ENCODE measurements at regions not wholly inside any gene's neighbourhood (a gene's known extent, or its start where the extent isn't known, plus 50 kb on each side); places are given as distances from the start of the nearest gene placed in this dataset.
"Not testable (repeated sequence)": the region's sequence is repeated elsewhere in the genome, so short reads cannot be mapped to it uniquely, and the experiment has no call there.

DNA sequence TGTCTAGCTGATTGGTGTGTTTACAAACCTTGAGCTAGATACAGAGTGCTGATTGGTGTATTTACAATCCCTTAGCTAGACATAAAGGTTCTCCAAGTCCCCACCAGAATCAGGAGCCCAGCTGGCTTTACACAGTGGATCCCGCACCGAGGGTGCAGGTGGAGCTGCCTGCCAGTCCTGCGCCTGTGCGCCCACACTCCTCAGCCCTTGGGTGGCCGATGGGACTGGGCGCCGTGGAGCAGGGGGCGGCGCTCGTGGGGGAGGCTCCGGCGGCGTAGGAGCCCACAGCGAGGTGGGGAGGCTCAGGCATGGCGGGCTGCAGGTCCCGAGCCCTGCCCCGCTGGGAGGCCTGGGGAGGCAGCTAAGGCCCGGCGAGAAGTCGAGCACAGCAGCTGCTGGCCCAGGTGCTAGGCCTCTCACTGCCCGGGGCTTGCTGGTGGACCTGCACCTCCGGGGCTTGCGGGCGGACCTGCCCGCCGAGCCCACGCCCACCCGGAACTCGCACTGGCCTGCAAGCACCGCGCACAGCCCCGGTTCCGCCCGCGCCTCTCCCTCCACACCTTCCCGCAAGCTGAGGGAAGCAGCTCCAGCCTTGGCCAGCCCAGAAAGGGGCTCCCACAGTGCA is 51.0 kb upstream of the CDYL start:
- DNase-seq (ENCODE audit: low spot score) = not testable (repeated sequence)

DNA sequence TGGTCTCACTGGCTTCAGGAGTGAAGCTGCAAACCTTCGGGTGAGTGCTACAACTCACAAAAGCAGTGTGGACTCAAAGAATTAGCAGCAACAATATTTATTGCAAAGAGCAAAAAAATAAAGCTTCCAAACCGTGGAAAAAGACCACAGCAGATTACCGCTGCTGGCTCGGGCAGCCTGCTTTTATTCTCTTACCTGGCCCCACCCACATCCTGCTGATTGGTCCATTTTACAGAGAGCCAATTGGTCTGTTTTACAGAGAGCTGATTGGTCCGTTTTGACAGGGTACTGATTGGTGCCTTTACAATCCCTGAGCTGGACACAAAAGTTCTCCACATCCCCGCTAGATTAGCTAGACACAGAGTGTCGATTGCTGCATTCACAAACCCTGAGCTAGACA is 51.5 kb upstream of the CDYL start:
- DNase-seq (ENCODE audit: low spot score) = not testable (repeated sequence)

DNA sequence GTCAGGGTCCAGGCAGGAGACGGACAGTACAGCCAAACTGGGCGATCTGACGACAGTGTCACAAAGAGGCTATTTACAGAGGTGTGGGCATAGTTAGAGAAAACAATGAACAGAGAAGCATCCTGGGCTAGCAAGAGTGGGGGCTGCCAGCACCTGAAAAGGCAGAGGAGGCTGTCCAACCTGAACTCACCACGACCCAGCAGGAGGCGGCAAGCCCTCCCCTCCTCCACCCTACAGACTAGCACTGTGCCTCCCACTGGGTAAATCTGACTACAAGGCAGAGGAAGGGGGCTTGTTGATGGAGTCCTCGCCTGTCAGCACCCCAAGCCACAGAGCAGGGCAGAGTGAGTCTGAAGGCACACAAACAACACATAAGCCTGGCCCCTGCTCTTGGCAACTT is 52.8 kb upstream of the CDYL start:
- no peak for DNase-seq (ENCODE audit: low spot score)

GRCh38 chr6:4721368-4721767 is 54.8 kb upstream of the CDYL start:
- DNase-seq (ENCODE audit: low spot score) = not testable (repeated sequence)

DNA sequence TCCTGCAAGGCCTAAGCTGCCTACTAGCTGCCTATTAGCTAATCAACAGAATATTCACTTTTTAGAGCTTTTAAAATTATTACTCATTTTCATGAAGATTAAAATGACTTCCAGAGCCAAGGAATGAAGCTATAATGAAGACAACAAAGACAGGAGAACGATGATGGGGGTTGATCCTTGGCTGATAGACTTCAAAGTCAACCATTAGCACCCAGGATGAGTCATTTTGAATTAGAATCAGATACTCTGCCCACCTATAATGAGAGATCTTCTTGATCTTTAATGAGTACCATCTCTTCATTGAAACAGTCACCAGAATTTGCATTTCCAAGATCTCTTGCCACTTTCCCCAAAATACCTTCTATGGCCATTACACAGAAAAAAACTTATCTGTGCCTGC is 56.7 kb upstream of the CDYL start:
- no peak for DNase-seq (ENCODE audit: low spot score)

GRCh38 chr6:4717856-4718255 is 58.3 kb upstream of the CDYL start:
- no peak for DNase-seq (ENCODE audit: low spot score)

DNA sequence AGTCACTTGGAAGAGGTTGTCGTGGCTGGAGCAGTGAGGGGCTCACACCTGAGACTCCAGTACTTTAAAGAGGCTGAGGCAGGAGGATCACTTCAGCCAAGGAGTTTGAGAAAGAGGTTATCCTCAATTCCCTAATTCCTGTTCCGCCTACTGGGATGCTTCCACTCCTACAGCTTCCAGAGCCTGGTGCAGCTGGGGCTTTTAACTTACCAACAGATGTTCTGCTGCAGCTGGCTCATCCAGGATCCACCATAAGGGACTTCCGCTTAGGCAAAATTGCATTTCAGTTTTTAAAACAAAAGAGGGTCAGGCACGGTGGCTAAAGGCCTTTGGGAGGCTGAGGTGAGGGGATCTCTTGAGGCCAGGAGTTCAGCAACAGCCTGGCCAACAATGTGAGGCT is 59.1 kb upstream of the CDYL start:
- no peak for DNase-seq (ENCODE audit: low spot score)

DNA sequence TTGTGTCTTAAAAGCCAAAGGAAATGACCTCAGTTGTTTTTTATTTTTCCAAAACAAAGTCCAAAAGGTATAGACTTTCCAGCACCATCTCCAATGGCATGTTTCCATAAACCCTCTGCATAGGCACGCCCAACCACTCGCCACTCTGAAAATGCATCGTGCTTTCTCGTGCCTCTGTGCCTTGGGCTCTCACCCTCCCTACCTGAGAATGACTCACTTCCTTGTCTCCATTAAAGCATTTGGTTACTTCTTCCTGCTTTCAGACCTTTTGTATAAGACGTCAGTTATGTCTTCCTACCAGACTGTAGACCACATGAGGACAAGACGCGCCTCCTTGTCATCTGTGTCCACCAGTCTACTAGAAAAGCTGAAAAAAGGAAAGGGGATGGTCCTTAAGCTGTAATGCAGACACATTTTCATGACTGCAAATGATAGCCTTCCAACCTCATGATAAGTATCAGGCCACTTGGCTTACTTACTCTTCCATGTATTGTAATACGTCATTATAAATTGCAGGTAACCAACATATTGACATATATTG is 61.2 kb upstream of the CDYL start:
- DNase-seq (ENCODE audit: low spot score) = no peak

DNA sequence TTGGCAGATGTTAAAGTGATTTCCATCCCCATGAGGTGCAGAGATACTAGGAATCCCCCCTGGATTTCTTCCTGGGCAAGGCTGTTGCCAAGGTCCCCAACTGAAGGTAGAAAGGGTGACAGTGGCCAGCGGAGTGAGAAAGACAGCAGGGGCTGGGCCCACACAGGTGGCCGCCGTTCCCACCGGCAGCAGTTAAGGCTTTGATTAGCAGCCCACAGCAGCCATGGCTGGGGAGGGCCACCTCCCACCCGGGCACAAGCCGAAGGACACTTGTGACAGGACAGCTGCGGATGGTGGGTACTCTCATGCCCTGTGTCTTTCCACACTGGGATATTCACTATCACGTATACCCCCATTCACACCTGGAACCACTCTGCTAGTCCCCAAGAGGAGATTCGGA is 63.9 kb upstream of the CDYL start:
- DNase-seq (ENCODE audit: low spot score) = no peak

DNA sequence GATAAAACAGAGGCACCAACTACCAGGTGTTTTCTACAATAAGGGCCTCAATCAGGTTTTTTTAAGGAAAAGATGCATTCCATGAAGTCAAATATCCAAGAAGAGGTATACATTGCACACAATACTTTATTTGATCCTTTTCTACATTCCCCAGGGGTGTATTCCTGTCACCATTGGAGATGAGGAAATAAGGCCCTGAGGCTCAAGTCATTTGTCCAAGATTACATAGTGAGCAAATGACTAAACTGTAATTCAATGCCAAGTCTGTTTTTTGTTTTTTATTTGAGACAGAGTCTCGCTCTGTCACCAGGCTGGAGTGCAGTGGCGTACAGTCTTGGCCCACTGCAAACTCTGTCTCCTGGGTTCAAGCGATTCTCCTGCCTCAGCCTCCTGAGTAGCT is 69.2 kb upstream of the CDYL start:
- no peak for DNase-seq (ENCODE audit: low spot score)

DNA sequence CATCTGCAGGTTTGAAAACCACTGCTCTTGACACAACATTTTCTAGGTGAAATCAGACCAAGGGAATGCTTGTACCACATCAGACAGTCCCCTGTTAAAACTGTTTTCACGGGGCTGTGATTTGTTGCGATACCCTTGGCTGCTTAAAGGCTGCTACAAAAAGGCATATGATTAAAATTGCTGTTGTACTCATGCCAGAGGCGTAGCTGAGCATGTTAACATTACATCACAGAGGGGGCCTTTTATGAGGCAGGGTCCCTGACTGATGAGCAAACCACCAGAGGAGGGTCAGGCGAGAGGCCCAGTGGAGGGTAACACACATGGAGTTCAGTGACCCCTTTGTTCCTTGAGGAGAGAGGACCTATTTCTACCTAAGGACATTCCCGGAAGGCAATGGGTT is 70.4 kb upstream of the CDYL start:
- no peak for DNase-seq (ENCODE audit: low spot score)

- DNase-seq (ENCODE audit: low spot score) = no peak
Measured at GRCh38 chr6:4703382-4703781, 72.8 kb upstream of the CDYL start.

- no peak for DNase-seq (ENCODE audit: low spot score)
Measured at GRCh38 chr6:4698901-4699659, 77.1 kb upstream of the CDYL start.

DNA sequence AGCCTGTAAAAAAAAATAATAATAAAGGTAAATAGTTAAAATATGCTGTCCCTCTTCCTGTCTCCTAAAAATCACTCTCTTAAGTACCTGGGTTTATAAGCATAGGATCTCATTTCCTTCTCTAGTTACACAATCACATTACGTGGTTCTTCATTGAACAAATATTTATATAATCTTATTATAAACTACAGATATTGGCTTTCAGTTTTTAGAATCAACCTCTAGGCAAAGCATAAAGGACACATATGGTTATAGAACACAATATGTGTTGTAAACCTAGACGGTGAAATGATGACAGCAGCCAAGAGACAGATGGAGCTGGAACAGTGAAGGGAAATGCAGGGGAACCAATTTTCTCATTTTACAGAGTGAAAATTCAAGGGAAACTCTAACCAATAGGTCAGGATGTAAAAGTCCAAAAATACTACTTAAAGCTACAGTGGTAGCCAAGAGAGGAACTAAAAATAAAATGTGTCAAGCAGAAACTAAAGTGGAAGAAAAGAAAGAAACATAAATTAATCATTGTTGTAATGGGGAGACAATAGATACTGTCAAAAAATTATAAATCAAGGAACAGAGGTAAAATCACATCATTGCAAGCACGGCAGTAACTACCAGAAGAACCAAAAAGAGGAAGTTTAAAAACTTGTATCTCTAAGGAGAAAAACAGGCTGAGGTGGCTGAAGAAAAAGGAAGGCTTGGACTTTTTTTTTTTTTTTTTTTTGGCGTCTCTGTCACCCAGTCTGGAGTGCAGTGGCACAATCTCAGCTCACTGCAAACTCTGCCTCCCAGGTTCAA is 82.8 kb upstream of the CDYL start:
- no peak for DNase-seq (ENCODE audit: low spot score)

DNA sequence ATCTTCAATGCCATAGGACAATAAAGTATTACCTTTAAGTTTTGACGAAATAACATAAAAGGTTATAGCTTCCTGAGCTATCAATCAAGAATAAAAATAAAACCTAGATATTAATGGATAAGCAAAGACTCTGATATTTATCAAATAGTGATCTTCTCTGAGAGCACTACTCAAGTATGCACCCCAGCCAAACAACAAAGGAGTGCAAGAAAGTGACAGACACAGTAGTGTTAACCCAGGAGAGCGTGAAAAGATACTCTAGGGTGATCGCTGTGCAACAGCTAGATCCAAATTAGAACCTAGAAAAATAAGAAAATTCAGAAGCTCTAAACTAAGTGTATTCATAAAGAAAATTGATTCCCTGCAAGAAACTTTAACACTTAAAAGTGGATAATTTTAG is 83.5 kb upstream of the CDYL start:
- DNase-seq (ENCODE audit: low spot score) = no peak

- no peak for DNase-seq (ENCODE audit: low spot score)
Measured at GRCh38 chr6:4687989-4688947, 87.9 kb upstream of the CDYL start.

GRCh38 chr6:4687656-4687988 is 88.6 kb upstream of the CDYL start:
- no peak for DNase-seq (ENCODE audit: low spot score)

GRCh38 chr6:4682431-4683097 is 93.6 kb upstream of the CDYL start:
- no peak for DNase-seq (ENCODE audit: low spot score)

GRCh38 chr6:4678506-4679300 is 97.5 kb upstream of the CDYL start:
- no peak for DNase-seq (ENCODE audit: low spot score)

- DNase-seq (ENCODE audit: low spot score) = no peak
Measured at GRCh38 chr6:4677751-4678065, 98.5 kb upstream of the CDYL start.

All from mucosa of gallbladder (tissue), 1 donor.